Fibroblast of mammary gland (primary cell): ENCODE measurements at regions not wholly inside any gene's neighbourhood (a gene's known extent, or its start where the extent isn't known, plus 50 kb on each side); places are given as distances from the start of the nearest gene placed in this dataset.

Experiments
- DNase-seq: peaks from one replicate; pipeline ENCODE4 v3.0.0-alpha.2; 2010; ENCODE audit warnings: low read depth
- H3K4me3 ChIP-seq: 2 replicates; pipeline ENCODE4 v1.5.1; 2011; ENCODE audit warnings: low read depth, mild to moderate bottlenecking, low read length, moderate library complexity; ENCODE audit not compliant: control insufficient read depth
- CTCF ChIP-seq: conservative IDR thresholded peaks from 2 replicates; pipeline ENCODE4 v1.5.1; 2011; ENCODE audit warnings: low read depth, low read length, inconsistent platforms; ENCODE audit not compliant: control insufficient read depth, insufficient read depth

DNA sequence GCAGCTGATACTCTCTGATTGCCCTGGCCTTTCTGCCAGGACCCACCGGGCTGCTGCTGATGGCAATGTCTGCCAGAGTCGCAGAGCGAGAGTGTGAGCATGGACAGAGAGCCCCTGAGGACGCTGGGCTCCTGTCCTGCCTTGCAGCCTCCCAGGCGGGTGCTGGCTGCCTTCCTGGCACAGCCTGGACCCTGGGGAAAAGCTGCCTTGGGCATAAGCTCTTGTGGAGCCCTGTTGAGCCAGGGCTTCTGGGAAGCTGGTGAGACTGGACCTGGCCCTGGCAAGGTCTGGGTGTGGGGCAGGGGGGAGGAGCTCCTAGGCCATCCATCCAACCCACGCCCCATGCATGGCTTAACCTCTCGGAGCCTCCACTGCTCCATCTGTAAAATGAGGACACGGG is 105.8 kb upstream of the WNT4 start:
- no peak for TF ChIP-seq CTCF
- DNase-seq, result no peak
- no peak overlapping the region for H3K4me3 ChIP-seq

- no peak for DNase-seq
- H3K4me3 ChIP-seq, result no peak overlapping the region
- no peak for TF ChIP-seq CTCF
Observed at GRCh38 chr1:22249928-22250680, 107.2 kb upstream of the WNT4 start.

- no peak for TF ChIP-seq CTCF
- H3K4me3 ChIP-seq, result no peak overlapping the region
- DNase-seq, result no peak
Observed at GRCh38 chr1:22250724-22251123, 107.8 kb upstream of the WNT4 start.

DNA sequence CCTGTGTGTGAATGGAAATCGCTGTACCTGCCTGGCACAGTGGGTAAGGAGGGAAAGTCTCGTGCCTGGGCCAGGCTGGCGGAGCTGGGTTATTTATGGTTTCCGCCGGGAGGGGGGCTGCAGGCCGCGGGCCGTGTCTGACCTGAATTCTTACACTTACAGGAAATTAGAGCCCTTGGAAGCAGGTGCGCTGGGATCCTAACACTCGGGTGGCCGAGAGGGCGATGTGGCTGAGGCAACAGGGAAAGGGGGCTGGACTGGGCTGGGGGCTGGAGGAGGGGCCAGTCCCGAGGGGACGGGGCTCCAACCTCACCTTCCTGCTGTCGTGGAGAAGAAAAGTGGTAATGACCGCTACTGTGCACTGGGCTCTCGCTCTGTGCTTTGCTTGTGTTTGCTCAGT is 109.4 kb upstream of the WNT4 start:
- no peak overlapping the region for H3K4me3 ChIP-seq
- TF ChIP-seq CTCF, result no peak
- no peak for DNase-seq

- no peak for TF ChIP-seq CTCF
- DNase-seq, result no peak
- H3K4me3 ChIP-seq, result no peak overlapping the region
Observed at GRCh38 chr1:22253012-22253790, 110.3 kb upstream of the WNT4 start.

GRCh38 chr1:22254756-22255155 is 111.9 kb upstream of the WNT4 start:
- no peak for DNase-seq
- no peak for TF ChIP-seq CTCF
- H3K4me3 ChIP-seq, result no peak overlapping the region
